NCI-H345 treated with DMSO at 0.1 percent for 48 hours (cell line): ENCODE measurements at regions not wholly inside any gene's neighbourhood (a gene's known extent, or its start where the extent isn't known, plus 50 kb on each side); places are given as distances from the start of the nearest gene placed in this dataset.

Experiments used
- DNase-seq: peaks from one replicate; lab custom pipeline; 2025; ENCODE audit not compliant: unreplicated experiment; lab: John Stamatoyannopoulos, UW

DNA sequence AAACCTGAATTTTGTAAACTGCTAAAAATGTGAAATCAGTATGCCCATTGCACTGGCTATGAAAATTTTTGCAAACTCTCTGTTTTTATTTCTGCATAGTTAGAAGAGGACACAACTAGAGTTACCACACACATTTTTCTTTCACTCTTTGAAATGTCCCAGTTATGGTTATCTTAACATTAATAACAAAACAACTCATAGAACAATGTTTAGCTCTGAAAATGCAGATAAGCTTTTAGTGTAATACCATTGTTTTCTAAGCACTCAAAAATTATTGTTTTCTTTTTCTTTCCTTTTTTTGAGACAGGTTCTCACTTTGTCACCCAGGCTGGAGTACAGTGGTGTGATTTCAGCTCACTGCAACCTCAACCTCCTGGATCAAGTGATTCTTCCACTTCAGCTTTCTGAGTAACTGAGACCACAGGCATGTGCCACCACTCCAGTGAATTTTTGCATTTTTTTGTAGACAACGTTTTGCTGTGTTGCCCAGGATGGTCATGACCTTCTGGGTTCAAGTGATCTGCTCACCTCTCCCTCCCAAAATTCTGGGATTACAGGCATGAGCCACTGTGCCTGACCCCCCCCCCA is 1204.5 kb upstream of the ZEB2 start:
- no peak for DNase-seq

DNA sequence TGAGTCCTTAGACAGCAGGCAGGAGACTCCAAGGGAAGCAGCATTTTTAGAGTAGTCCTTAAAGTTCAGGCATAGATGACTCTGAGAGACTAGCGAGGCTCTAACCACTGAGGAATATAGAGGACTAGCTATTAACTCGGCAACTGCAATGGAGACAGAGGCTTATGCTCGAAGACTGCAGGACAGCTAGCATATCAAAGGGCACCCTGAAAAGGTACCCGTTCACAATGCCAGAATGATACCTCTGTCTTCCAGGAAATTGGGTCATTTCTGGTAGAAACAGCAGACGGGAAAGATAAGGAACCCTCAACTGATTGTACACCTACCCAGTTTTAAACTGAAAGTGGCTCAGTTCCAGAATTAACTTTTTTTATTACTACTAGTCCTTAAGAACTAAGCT is 1204.0 kb upstream of the ZEB2 start:
- no peak for DNase-seq

DNA sequence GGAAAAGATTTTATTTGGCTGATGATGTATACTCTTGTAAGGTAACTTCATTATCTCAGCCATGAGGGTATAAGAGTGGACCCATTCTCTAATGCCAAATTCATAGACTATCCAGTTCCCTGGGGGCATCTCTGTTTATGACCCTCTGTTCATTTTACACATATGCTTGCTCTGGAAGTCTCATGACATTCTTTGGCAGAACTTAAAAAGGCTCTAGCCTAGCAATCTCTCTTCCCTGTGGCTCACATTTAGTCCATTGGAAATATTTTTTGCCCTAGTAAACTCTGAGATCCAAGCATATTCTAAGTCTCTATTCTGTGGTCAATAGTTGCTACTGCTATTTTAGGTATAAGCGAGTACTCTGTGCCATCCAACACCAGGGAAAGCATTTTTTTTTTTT is 1201.8 kb upstream of the ZEB2 start:
- DNase-seq: no peak

DNA sequence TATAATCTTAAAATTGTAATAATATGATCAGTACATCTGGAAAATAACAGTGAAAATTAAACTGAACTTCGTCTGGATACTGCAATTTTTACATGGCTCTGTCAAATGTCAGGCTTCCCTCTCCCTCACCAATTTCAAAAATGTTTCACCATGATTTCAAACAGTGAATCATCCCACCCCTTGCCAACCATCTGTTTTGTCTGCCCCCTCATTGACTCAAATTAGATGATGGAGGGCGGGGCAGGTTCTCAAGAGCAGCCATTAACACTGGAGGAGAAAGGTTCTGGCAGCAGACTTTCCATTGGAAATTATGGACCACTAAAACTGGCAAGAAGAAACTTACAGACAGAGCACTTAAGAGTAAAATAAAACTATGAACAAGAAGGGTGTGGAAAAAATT is 1195.7 kb upstream of the ZEB2 start:
- no peak for DNase-seq

DNA sequence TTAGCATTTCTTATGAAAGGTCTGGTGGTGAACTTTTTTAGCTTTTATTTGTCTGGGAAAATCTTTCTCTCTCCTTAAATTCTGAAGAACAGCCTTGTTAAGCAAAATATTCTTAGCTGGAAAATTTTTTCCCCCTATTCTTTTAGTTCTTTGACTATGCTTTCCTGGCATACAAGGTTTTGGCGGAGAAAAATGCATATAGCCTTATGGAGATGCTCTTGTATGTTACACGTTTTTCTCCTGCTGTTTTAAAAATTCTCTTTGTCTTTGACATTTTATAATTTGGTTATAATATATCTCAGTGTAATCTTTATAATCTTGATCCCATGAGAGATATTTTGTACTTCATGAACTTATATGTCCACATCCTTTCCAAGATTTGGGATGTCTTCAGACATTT is 1190.4 kb upstream of the ZEB2 start:
- no peak for DNase-seq

DNA sequence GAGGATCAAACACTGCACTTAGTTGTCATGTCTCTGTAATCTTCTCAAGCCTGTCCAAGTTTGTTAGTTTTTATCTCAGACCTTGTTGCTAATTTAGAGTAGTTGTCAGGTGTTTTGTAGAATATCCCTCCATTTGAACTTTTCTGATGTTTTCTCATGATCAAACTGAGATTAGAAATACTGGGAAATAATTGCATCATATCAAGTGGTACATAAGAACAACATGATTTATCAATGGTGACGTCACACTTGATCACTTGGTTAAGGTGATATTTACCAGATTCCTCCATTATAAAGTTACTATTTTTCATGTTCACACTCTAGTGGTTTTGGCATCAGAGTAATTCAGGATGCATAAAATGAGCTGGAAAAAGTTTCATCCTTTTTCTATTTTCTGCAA is 1182.4 kb upstream of the ZEB2 start:
- DNase-seq: no peak

DNA sequence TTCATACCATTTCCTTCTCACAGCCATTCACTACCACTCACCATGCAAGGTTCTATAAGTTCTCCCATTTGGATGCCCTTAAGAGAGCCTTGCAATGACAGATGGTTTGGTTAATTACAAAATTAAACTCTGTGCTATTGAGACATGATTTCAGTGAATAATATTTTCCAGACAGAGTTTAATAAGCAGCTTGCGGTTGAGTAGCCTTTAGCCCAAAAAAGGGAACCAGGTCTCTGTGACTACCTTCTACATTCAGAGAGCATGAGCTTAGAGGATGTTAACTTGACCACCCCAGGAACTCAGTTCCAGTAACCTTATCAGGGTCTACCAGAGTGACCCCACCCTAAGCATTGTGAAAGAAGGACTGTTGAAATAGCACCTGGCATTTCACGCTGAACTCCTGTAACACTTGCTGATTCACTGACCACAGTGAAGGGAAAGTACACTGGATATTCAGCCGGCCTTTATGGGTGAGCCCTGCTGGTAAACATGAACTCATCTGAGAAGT is 1173.1 kb upstream of the ZEB2 start:
- no peak for DNase-seq

DNA sequence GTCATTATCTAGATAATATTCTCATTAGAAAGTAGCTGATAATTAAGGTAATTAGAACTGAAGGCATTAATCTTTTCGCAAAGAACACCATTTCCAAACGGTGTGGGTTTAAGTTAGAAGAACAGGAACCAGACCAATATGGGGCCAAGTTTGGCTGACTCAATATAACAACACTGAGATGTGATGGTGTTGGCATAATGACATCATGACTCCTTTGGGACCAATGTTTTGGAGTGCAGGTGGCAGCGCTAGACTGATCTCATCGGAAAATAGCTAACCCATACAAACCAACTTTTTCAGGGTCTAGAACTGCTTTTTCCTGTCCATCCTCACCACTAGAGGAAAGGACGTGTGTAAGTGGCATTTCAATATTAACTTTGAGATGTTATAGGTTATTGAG is 1171.7 kb upstream of the ZEB2 start:
- no peak for DNase-seq

DNA sequence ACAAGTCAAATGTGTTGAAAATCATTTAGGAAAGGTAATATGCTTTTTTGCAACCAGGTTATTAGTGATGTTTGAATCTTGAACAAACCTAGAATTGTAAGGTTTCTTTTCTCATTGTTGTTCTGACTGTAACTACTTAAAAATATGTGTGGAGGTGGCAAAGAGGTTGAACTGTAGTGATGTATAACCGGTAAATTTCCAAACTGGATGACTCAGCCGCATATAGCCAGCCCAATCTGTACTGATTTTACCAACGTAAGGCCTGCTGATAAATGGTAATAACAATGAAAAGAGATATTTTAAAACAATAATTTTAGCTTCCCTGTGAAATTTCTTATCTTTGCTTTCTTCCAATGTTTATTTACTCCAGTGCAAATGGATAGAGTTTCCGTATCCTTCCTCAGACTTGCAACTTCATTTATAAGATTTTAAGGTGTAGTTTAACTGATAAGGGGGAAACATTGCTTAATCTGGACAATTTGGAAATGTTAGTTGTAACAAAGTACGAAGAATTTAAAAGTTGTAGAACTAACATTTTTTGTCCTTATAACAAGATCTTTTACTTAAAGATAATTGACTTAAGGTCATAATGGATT is 1170.4 kb upstream of the ZEB2 start:
- no peak for DNase-seq

DNA sequence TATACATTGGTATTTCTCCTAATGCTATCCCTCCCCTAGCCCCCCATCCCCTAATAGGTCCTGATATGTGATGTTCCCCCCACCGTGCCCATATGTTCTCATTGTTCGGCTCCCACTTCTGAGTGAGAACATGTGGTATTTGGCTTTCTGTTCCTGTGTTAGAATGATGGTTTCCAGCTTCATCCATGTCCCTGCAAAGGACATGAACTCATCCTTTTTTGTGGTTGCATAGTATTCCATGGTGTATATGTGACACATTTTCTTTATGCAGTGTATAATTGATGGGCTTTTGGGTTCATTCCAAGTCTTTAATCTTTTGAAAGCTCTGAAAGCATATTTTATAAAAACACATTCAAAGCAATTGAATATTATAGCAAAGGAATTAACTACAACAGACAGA is 1169.4 kb upstream of the ZEB2 start:
- no peak for DNase-seq

DNA sequence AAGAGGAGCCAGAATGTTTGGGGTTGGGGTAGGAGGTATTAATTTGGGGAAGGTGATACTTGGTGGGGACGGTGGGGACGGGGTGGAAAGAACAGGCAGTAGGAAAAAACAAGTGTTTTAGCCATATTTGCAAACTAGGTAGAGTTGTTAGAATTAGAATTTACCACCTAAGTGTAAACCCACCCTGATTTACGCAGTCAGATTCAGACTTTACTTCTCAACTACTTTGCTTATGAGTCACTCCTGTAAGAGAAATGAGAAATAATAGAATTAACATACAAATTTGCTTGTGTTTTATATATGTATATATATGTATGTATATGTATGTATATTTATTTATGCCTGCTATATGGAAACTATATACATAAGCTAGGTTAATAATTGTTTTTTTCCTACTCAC is 1168.2 kb upstream of the ZEB2 start:
- DNase-seq: no peak

DNA sequence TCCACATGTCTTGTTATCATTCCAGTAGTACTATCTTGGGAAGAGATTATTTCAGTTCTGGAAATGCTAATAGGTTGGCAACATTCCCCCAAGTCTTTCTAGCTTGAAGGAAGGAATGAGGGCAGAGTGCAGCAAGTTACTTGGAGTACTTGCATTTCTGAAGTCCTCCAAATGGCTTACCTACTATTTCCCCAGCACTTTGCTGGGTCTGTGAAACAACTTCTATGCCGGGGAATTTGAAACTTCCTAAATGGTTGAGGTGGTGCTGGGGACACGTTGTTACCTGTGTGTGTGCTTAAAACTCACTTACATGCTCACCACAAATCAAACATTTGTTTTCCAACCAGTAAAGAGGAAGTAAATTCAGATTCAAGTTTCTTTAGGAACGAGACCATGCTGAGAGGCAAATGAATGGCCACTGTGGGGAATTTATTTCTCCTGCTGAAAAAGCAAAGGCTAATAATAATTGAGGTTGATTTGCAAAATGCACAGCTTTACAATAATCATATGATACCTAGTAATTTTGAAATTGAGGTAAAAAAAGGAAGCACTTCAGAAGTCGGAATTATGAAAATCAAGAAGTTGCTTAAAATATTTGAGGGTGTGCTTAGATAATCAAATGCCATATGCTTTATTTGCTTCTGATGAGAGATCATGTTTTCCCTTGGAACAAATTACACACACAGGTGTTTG is 1167.7 kb upstream of the ZEB2 start:
- DNase-seq: no peak

DNA sequence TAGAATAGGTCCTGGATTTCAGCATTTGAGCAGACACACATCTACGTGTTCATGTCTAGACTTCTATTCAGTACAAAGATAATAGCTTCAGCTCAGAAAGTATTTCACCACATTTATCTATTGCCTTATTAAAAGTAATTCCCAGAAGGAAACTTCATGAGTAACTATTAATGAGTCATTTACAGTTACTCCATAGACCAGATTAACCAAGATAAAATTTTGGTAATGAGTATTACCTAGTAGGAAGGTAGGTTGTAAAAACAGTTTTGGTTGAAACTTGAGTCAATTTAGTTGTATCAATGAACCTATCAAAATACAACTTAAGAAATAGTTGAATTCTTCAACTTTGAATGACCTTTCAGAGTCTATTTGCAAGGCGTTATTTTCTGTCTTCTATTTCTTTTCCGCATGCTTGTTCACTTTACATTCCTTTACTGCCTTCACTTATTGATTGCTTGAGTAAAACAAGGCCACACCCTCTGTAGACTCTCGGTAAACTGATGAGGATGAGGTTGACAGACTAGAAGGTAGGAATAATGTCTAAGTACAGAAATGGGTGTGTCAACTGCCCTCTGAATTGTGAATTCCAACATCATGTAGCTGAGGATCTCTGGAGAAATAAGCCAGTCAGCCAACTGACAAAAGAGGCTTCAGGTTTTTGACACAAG is 1165.6 kb upstream of the ZEB2 start:
- no peak for DNase-seq

DNA sequence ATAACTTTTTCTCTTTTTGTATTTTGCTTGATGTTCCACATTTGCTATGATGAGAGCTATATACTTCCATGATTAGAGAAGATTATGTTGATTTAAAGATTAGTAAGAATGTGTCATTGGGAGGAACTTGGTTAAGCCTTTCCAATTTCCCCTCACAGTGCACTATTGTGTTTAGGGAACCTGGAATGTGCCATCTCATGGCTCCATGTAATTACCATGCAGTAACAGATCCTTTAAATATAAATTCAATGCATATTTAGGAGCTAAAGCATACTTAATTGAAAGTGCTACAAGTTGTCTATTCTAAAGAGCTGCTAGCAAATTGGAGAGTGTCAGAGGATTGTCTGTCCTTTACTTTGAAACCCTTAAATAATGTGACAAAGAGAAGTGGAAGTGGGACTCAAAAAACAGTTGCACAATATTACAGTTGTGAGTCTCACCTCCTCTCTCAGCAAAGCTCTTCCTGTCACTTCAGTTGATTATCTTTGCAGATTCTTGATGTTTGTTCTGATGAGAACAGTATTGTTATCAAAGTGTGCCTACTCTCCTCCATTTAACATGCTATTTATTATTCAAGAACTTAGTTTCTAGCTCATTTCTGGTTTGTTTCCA is 1162.7 kb upstream of the ZEB2 start:
- no peak for DNase-seq

DNA sequence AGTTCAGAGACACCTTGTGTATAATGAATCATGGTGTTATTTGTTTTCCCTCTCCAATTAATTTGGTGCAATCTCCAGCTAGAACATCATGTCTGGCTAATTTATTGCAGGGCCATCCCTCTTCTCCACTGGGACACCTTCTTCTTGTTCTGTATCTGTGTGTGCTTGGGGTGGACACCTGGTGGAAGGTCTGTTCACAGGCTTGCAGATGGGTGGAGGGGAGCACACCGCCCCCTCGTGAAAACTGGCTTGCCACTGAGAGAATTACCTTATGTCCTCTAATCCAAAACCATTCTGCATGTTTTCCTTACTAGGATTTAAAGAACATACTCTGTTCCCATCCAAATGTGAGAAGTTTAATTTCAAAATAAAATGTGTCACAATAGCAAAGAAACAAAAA is 1160.4 kb upstream of the ZEB2 start:
- no peak for DNase-seq

DNA sequence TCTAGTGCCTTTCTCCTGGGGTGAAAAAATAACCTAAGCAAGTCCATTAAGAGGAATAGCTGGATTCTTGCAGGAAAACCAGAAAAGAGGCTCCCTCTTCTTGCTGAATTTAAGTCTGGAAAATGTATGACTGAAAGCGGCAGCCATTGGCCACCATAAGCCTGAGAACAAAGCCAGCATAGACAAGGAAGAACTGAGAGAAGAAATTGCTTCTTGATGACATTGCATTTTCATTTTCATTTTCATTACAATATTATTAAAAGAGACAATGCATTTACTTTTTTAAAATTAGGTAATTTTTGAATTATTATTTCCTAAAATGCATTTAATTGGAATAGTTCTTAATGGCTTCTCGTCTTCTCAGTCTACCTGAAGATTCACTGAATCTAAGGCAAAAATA is 1157.5 kb upstream of the ZEB2 start:
- DNase-seq: no peak

DNA sequence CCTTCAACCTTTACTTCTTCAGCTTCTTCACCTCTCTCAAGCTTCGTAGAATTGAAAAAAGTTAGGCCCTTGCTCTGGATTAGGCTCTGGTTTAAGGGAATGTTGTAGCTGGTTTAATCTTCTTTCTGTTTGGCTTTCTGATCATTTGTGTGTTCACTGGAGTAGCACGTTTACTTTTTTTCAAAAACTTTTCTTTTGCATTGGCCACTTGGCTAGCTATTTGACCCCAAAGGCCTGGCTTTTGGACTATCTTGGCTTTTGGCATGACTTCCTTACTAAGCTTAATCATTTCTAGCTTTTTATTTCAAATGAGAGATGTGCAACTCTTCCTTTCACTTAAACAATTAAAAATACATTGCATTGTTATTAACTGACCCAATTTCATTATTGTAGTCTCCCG is 1154.8 kb upstream of the ZEB2 start:
- no peak for DNase-seq

DNA sequence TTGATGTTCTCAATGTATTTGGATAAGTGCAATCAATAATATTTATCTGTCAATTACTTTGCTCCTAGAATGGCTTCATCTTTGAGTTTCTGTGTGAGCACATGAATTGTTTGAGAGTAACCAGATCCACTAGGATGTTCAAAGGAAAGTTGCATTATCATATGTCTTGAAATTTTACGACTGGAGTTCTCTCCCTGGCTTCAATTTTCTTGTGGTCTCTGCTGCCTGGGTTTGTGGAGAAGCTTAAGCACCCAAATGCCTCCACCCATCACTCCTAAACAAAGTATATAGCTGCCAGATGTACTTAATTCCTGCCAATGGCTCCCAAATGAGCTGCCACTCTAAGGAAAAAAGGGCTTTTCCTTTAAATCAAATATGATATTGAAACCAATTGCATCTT is 1149.4 kb upstream of the ZEB2 start:
- DNase-seq: no peak

DNA sequence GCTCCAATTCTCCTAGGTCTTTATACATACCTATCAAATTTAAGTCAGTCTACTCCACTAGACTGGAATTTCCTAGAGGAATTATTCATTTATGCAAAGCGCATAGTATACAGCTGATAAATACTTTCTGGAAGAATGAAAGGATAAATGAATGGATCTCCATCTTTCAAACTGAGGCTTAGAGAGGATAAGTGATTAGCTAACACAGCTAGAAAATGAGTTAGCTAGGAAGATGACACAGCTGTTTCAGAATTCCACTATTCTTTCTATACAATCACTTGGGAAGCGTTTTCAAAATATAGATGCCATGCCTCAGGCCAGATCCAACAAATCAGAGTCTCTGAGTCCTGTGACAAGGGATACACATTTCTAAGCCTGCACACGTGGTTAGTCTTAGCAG is 1146.6 kb upstream of the ZEB2 start:
- DNase-seq: no peak

DNA sequence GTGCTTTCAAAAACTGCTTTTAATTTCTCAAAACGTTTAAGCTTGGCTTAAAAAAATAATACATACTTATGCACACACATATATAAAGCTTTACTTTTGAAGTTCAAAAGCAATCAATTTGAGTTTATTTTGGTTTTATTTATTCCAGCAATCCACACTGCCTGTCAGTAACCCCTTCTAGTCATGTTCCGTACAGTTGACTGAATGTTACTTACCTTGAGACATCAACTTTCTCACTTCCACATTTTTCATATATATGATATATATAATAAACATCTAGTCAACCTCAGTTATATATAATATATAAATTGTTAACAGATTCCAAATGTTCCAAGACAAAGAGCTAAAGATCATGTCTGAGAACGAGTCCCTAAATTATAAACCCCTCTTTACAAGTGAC is 1137.3 kb upstream of the ZEB2 start:
- DNase-seq: no peak

DNA sequence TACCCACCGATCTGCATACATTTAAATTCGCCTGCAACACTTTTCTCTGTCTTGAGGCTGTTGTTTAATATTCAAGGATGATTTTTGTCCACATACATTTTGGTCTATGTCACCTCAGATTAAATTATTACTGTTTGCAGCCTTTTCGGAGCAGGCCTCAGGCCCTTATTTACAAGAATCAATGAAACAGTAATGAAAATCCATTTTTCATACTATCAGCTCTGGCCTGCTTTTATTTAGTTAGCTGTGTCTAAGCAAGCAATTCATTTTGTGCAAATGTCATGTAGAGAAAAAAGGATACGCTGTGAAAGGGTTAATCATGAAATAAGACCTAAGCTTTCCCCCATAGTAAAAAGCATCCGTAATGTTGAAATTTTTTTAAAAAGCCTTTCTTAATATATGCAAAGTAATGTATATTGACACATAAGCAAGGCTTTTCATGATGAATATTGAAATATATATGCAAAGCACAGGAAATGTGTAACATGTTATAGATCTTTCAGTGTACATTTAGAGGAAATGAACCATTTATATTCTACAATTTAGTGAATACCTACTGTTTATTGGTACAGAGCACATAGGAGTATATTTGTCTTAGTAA is 1135.3 kb upstream of the ZEB2 start:
- no peak for DNase-seq
